Neural progenitor cell (in vitro differentiated cells): ENCODE measurements at regions not wholly inside any gene's neighbourhood (a gene's known extent, or its start where the extent isn't known, plus 50 kb on each side); places are given as distances from the start of the nearest gene placed in this dataset.

ENCODE experiments used
- DNase-seq: peaks from one replicate; pipeline ENCODE4 v3.0.0-alpha.2; 2016; ENCODE audit warnings: low spot score
- H2AFZ ChIP-seq: fragments of 200-600 bp; sonication (generic); replicated peaks from 2 replicates; pipeline ENCODE4 v1.6.1; 2016; ENCODE audit warnings: antibody characterized with exemption
- H3F3A ChIP-seq: fragments of 200-600 bp; sonication (generic); 2 replicates; pipeline ENCODE4 v1.6.1; 2016; ENCODE audit warnings: antibody characterized with exemption, low read depth
- H3K27ac ChIP-seq: fragments of 200-600 bp; sonication (generic); 2 replicates; pipeline ENCODE4 v1.5.1; 2016; ENCODE audit warnings: mild to moderate bottlenecking
- H3K27me3 ChIP-seq: fragments of 200-600 bp; sonication (generic); 2 replicates; pipeline ENCODE4 v1.6.1; 2016; ENCODE audit warnings: mild to moderate bottlenecking, moderate library complexity
- H3K36me3 ChIP-seq: fragments of 200-600 bp; sonication (generic); 2 replicates; pipeline ENCODE4 v1.5.1; 2016
- H3K4me1 ChIP-seq: fragments of 200-600 bp; sonication (generic); 2 replicates; pipeline ENCODE4 v1.6.1; 2016; ENCODE audit warnings: mixed run types
- H3K4me2 ChIP-seq: fragments of 200-600 bp; sonication (generic); 2 replicates; pipeline ENCODE4 v1.6.1; 2016
- H3K4me3 ChIP-seq: fragments of 200-600 bp; sonication (generic); 2 replicates; pipeline ENCODE4 v1.5.1; 2016
- H3K79me2 ChIP-seq: fragments of 200-600 bp; sonication (generic); 2 replicates; pipeline ENCODE4 v1.6.1; 2016; ENCODE audit warnings: low read depth
- H3K9ac ChIP-seq: fragments of 200-600 bp; sonication (generic); 2 replicates; pipeline ENCODE4 v1.6.1; 2016
- H3K9me3 ChIP-seq: fragments of 200-600 bp; sonication (generic); 2 replicates; pipeline ENCODE4 v1.5.1; 2016; ENCODE audit warnings: low read depth
- H4K20me1 ChIP-seq: fragments of 200-600 bp; sonication (generic); 2 replicates; pipeline ENCODE4 v1.6.1; 2016; ENCODE audit warnings: low read depth
- H3K27ac Mint-ChIP-seq: 3 replicates; pipeline ENCODE4 v1.8.0; 2021; ENCODE audit warnings: mixed read lengths
- H3K27me3 Mint-ChIP-seq: 2 replicates; pipeline ENCODE4 v1.8.0; 2022; ENCODE audit warnings: low read depth, mild to moderate bottlenecking, inconsistent platforms, moderate library complexity, mixed read lengths; ENCODE audit not compliant: insufficient read depth
- H3K36me3 Mint-ChIP-seq: 3 replicates; pipeline ENCODE4 v1.8.0; 2021; ENCODE audit warnings: mixed read lengths
- H3K4me1 Mint-ChIP-seq: 3 replicates; pipeline ENCODE4 v1.8.0; 2021; ENCODE audit warnings: mixed read lengths
- H3K4me3 Mint-ChIP-seq: 3 replicates; pipeline ENCODE4 v1.8.0; 2021; ENCODE audit warnings: mild to moderate bottlenecking, moderate library complexity, mixed read lengths
- H3K9me3 Mint-ChIP-seq: 3 replicates; pipeline ENCODE4 v1.8.0; 2020; ENCODE audit warnings: mixed read lengths
- EZH2 ChIP-seq: fragments of 200-600 bp; sonication (generic); IDR thresholded peaks from 2 replicates; pipeline ENCODE4 v1.6.1; 2017; ENCODE audit warnings: antibody characterized with exemption, mild to moderate bottlenecking, moderate library complexity
- EZH2phosphoT487 ChIP-seq: fragments of 200-600 bp; sonication (generic); IDR thresholded peaks from 2 replicates; pipeline ENCODE4 v1.6.1; 2017; ENCODE audit warnings: antibody characterized with exemption
- TF ChIP-seq, protein P1 (sequence below): fragments of 200-600 bp; sonication (generic); IDR thresholded peaks from 2 replicates; pipeline ENCODE4 v1.5.1; 2017; ENCODE audit warnings: antibody characterized with exemption, mild to moderate bottlenecking

DNA sequence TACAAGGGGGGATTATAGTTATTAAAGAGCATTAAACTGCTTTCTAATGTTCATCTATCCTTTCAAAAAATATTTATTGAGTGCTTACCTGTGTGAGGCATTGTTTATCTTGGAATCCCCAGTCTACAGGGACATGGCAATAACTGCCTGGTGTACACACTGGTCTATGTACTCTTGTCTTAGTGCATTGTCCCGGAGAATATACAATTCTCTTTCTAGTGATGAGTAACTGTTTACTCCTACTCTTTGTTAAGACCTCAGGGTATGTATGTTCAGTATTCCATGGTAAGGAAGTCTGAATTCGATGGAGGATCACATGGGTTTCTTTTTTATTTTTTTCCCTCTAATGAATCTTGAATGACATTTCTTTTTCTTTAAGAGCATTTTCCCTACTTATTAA, 772.4 kb upstream of the NR2F2 start:
- H3K9ac ChIP-seq, result no peak overlapping the region
- no peaks in the 10 kb centered on the region for H3K27me3 Mint-ChIP-seq

DNA sequence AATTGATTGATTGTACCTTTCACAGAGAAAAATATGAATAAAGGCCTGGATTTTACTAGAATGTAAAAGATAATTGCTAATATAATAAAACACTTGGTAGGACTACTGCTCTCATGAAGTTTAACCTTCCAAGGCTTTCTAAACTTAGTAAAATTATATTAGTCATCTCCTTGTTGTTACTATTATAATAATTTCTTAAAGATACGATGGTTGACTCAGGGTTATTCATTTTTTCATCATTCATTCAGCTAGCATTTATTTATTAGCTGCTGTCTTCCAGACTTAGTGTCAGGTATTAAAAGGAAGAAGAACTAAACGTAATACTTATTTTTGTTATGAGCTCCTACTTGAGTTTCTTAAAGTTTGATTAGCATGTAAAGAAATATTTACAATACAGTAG, 771.6 kb upstream of the NR2F2 start:
- Histone ChIP-seq H3K4me3 (no peak overlapping the region), H4K20me1 (no peaks in the 10 kb centered on the region), H3F3A (no peaks in the 10 kb centered on the region), H3K4me2 (no peak overlapping the region), H3K27ac (no peak overlapping the region), H3K27me3 (no peaks in the 10 kb centered on the region), H3K4me1 (peaks cover 7% of the 10 kb centered on the region), H3K36me3 (no peaks in the 10 kb centered on the region), H2AFZ (no peak overlapping the region), H3K9ac (no peak overlapping the region), H3K9me3 (no peaks in the 10 kb centered on the region), H3K79me2 (no peaks in the 10 kb centered on the region)
- no peak for DNase-seq
- Mint-ChIP-seq H3K9me3 (no peaks in the 10 kb centered on the region), H3K4me1 (peaks cover 22% of the 10 kb centered on the region), H3K27me3 (no peaks in the 10 kb centered on the region), H3K4me3 (no peak overlapping the region), H3K36me3 (no peaks in the 10 kb centered on the region), H3K27ac (no peak overlapping the region)
- TF ChIP-seq EZH2phosphoT487, result no peak
- no peak for TF ChIP-seq EZH2
- TF ChIP-seq, protein P1, sequence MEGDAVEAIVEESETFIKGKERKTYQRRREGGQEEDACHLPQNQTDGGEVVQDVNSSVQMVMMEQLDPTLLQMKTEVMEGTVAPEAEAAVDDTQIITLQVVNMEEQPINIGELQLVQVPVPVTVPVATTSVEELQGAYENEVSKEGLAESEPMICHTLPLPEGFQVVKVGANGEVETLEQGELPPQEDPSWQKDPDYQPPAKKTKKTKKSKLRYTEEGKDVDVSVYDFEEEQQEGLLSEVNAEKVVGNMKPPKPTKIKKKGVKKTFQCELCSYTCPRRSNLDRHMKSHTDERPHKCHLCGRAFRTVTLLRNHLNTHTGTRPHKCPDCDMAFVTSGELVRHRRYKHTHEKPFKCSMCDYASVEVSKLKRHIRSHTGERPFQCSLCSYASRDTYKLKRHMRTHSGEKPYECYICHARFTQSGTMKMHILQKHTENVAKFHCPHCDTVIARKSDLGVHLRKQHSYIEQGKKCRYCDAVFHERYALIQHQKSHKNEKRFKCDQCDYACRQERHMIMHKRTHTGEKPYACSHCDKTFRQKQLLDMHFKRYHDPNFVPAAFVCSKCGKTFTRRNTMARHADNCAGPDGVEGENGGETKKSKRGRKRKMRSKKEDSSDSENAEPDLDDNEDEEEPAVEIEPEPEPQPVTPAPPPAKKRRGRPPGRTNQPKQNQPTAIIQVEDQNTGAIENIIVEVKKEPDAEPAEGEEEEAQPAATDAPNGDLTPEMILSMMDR, result no peak

More for the DNA sequence above, 772.4 kb upstream of the NR2F2 start:
- no peak overlapping the region for H3K4me3 ChIP-seq
- no peak for DNase-seq
- no peak overlapping the region for H3K27ac ChIP-seq
- peaks cover 22% of the 10 kb centered on the region for H3K4me1 Mint-ChIP-seq
- H3K27ac Mint-ChIP-seq, result peak overlapping the region; percentile 30
- TF ChIP-seq, protein P1, result no peak
- TF ChIP-seq EZH2, result no peak
- TF ChIP-seq EZH2phosphoT487, result no peak
- H3K9me3 Mint-ChIP-seq, result no peaks in the 10 kb centered on the region
- no peaks in the 10 kb centered on the region for H3K9me3 ChIP-seq
- no peak overlapping the region for H2AFZ ChIP-seq
- no peaks in the 10 kb centered on the region for H3K36me3 Mint-ChIP-seq
- no peaks in the 10 kb centered on the region for H3F3A ChIP-seq
- H3K27me3 ChIP-seq, result no peaks in the 10 kb centered on the region
- H3K4me1 ChIP-seq, result peaks cover 7% of the 10 kb centered on the region
- no peaks in the 10 kb centered on the region for H3K36me3 ChIP-seq
- no peaks in the 10 kb centered on the region for H3K79me2 ChIP-seq
- no peak overlapping the region for H3K4me2 ChIP-seq
- H3K4me3 Mint-ChIP-seq, result no peak overlapping the region
- no peaks in the 10 kb centered on the region for H4K20me1 ChIP-seq

DNA sequence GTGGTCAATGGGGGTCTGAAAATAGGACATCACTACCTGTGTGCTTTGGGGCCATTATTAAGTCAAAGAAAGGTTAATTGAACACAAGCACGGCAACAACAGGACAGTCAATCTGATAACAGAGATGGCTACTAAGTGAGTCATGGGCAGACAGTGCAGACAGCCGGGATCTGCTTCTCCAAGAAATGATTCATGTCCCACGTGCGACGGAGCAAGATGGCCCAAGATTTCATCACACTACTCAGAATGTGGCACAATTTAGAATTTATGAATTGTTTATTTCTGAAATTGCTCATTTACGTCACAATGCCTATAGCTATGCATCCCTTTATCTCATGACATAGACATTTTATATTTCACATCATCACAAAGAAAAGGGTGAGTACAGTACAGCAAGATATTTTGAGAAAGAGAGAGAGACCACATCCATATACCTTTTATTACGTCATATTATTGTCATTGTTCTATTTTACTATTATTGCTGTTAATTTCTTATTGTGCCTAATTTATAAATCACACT, 770.6 kb upstream of the NR2F2 start:
- Mint-ChIP-seq H3K27ac (no peak overlapping the region), H3K9me3 (no peaks in the 10 kb centered on the region), H3K36me3 (no peaks in the 10 kb centered on the region), H3K4me1 (peaks cover 22% of the 10 kb centered on the region), H3K4me3 (no peak overlapping the region), H3K27me3 (no peaks in the 10 kb centered on the region)
- DNase-seq, result no peak
- TF ChIP-seq, protein P1, result no peak
- no peak for TF ChIP-seq EZH2phosphoT487
- TF ChIP-seq EZH2, result no peak
- Histone ChIP-seq H3K27me3 (no peaks in the 10 kb centered on the region), H2AFZ (no peak overlapping the region), H3K79me2 (no peaks in the 10 kb centered on the region), H3K9ac (no peak overlapping the region), H3K4me3 (no peak overlapping the region), H3K36me3 (no peaks in the 10 kb centered on the region), H3K9me3 (no peaks in the 10 kb centered on the region), H3K4me2 (no peak overlapping the region), H3F3A (no peaks in the 10 kb centered on the region), H3K4me1 (peaks cover 7% of the 10 kb centered on the region), H4K20me1 (no peaks in the 10 kb centered on the region), H3K27ac (no peak overlapping the region)
